LNCaP clone FGC (cell line): ENCODE measurements at regions not wholly inside any gene's neighbourhood (a gene's known extent, or its start where the extent isn't known, plus 50 kb on each side); places are given as distances from the start of the nearest gene placed in this dataset.

Source experiments
- DNase-seq: peaks from one replicate; pipeline ENCODE4 v3.0.0-alpha.2; 2011; ENCODE audit warnings: low read depth
- H3K4me3 ChIP-seq: 2 replicates; pipeline ENCODE4 v1.5.1; 2011; ENCODE audit warnings: mild to moderate bottlenecking, low read depth, low read length, control low read depth
- CTCF ChIP-seq: IDR thresholded peaks from 2 replicates; pipeline ENCODE4 v1.5.1; 2012; ENCODE audit warnings: mild to moderate bottlenecking; ENCODE audit not compliant: control insufficient read depth, insufficient read depth; ENCODE audit errors: extremely low read depth

DNA sequence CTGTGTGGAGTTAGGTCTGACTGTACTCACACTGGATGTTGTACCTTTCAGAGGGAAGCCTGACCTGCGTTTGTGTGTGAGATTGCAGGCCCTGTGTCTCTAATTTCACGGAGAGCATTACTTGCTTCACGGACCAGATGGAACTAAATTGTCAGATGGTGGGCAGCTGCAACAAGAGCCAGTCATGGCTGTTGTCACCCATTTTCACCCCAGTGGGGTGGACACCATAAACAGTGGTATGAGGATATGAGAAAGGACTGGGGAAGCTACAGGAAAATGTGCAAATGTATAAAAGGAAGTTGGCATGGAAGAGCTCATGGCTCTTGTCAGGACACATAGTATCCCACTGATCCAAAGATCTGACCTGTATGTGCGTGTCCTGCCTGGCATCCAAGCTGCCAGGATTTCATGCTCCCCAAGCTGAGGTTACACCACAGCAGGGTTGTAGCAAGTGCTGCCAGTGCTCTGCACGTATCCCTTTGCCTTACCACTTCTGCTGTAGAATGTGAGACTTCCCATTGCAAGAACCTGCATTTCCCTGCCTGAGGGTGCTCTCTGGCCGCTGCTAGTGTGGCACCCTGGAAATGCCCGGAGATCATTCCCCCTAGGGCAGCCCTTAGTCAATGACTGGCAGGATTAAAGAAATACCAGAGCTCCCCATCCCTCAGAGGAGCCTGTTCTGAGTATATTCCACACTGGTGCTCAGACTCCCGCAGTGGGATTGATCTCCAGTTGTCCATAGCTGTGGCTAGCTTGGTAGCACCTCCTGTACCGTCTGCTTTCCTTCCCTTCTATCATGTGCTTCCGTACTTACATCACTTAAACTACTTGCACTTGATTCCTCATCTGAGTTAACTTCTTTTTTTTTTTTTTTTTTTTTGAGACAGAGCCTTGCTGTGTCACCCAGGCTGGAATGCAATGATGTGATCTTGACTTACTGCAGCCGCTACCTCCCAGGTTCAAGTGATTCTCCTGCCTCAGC, 70.4 kb upstream of the TANC2 start:
- no peak for TF ChIP-seq CTCF
- no peak overlapping the region for H3K4me3 ChIP-seq
- no peak for DNase-seq

GRCh38 chr17:62892870-62893338, 73.1 kb upstream of the TANC2 start:
- no peak for DNase-seq
- no peak for TF ChIP-seq CTCF
- no peak overlapping the region for H3K4me3 ChIP-seq

DNA sequence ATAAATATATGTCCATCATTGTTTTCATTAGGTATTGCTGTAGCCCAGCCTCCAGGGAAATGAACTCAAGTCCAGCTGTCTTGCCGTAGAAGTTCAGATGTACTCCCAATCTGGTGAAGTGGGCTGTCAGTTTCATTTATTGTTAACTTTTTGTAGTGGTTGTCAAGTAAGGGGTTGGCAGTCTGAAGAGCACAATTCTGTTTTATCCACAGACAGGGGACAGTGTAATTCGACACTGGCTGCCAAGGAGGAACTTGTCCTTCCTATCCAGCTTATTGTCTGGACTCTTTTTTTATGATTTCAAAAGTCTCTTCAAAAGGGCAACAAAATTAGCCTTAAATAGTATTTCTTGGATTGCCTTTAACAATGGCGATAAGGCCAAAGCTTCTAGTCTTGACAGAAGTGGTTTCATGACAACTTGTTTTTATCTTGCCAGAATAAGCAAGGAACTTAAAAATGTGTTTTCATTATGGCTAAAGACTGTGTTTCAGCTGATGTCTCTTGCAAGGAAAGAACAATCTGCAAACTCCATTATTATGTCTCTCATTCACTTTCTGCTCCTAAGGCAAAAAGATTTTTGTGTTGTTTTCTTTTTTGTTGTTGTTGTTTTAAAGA, 73.9 kb upstream of the TANC2 start:
- no peak for DNase-seq
- TF ChIP-seq CTCF = no peak
- no peak overlapping the region for H3K4me3 ChIP-seq

GRCh38 chr17:62891659-62892058, 74.4 kb upstream of the TANC2 start:
- H3K4me3 ChIP-seq = no peak overlapping the region
- DNase-seq = no peak

GRCh38 chr17:62888765-62889164, 77.3 kb upstream of the TANC2 start:
- TF ChIP-seq CTCF = no peak
- H3K4me3 ChIP-seq = no peak overlapping the region

More at GRCh38 chr17:62891659-62892058, 74.4 kb upstream of the TANC2 start:
- TF ChIP-seq CTCF = no peak

DNA sequence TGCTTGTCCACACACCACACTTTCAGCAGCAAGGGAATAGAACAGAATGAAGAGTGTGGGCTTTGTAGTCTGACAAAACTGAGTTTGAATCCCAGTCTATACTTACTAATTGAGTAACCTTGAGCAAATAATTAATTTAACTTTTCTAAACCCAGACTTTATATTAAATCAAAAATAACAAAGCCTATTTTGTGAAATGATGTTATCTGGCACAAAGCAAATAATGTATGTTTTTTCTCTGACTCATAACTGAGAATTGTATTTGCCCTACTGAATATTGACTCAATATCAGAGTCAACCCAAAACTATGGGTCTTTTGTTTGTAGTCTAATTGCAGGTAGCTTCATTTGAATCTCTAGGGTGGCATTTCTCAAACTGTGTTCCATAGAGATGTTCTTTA, 77.9 kb upstream of the TANC2 start:
- no peak for DNase-seq
- H3K4me3 ChIP-seq = no peak overlapping the region
- no peak for TF ChIP-seq CTCF

More at GRCh38 chr17:62888765-62889164, 77.3 kb upstream of the TANC2 start:
- no peak for DNase-seq
